HepG2 (cell line): ENCODE measurements at regions not wholly inside any gene's neighbourhood (a gene's known extent, or its start where the extent isn't known, plus 50 kb on each side); places are given as distances from the start of the nearest gene placed in this dataset.

Experiments used
- E2F5 ChIP-seq: sonication (generic); formaldehyde crosslinking; conservative IDR thresholded peaks from 2 replicates; pipeline ENCODE4 v1.4.0; 2020; ENCODE audit warnings: missing genetic modification reagents
- EP300 ChIP-seq, 3 experiments: sonication (generic) in 1 of 3; formaldehyde crosslinking in 1 of 3; IDR thresholded peaks; 2 replicates each; pipeline versions ENCODE4 v1.5.1 to v1.6.1; 2011 to 2020; ENCODE audit warnings: low read depth in 2 of 3, low read length in 2 of 3, borderline replicate concordance in 1 of 3, improper control_type of control experiment in 1 of 3, mild to moderate bottlenecking in 1 of 3, missing genetic modification reagents in 1 of 3, moderate library complexity in 1 of 3
- ETV6 ChIP-seq: sonication (generic); formaldehyde crosslinking; conservative IDR thresholded peaks from 2 replicates; pipeline ENCODE4 v1.4.0; 2020; ENCODE audit warnings: missing genetic modification reagents
- HNRNPL ChIP-seq: fragments of 200-400 bp; formaldehyde crosslinking; IDR thresholded peaks from 2 replicates; pipeline ENCODE4 v1.6.1; 2017; ENCODE audit warnings: mild to moderate bottlenecking, low read depth, low read length
- KLF16 ChIP-seq, 2 experiments: sonication (generic) in 1 of 2; formaldehyde crosslinking in 1 of 2; IDR thresholded peaks; 2 replicates each; pipeline versions ENCODE4 v1.6.1 to v1.8.0; 2016 to 2023; ENCODE audit warnings: missing genetic modification reagents in 2 of 2, missing compliant biosample characterization in 1 of 2
- NFRKB ChIP-seq: fragments of 450-650 bp; IDR thresholded peaks from 2 replicates; pipeline ENCODE4 v1.6.1; 2017
- RCOR2 ChIP-seq: IDR thresholded peaks from 2 replicates; pipeline ENCODE4 v1.6.1; 2016; ENCODE audit warnings: missing biosample characterization, missing genetic modification reagents
- SALL1 ChIP-seq: sonication (generic); formaldehyde crosslinking; IDR thresholded peaks from 2 replicates; pipeline ENCODE4 v1.8.0; 2022; ENCODE audit warnings: mild to moderate bottlenecking, missing genetic modification reagents
- SAP130 ChIP-seq: IDR thresholded peaks from 2 replicates; pipeline ENCODE4 v1.6.1; 2016; ENCODE audit warnings: low read depth
- SP1 ChIP-seq, 2 experiments: fragments of 450-650 bp in 1 of 2; sonication (generic) in 1 of 2; formaldehyde crosslinking in 1 of 2; IDR thresholded peaks; 2 replicates each; pipeline versions ENCODE4 v1.4.0 to v1.6.1; 2016 to 2020; ENCODE audit warnings: missing genetic modification reagents in 1 of 2
- XRCC5 ChIP-seq: fragments of 200-400 bp; formaldehyde crosslinking; optimal IDR thresholded peaks from 2 replicates; pipeline ENCODE3; 2017; ENCODE audit warnings: mild to moderate bottlenecking, low read length
- YY1 ChIP-seq: IDR thresholded peaks from 2 replicates; pipeline ENCODE4 v1.6.1; 2011; ENCODE audit warnings: low read length, low read depth, moderate library complexity, mild to moderate bottlenecking; ENCODE audit not compliant: insufficient read depth, insufficient replicate concordance
- ZNF564 ChIP-seq: sonication (generic); formaldehyde crosslinking; IDR thresholded peaks from 2 replicates; pipeline ENCODE4 v1.8.1; 2023; ENCODE audit warnings: mild to moderate bottlenecking, missing genetic modification reagents
- ZSCAN5A ChIP-seq: sonication (generic); formaldehyde crosslinking; IDR thresholded peaks from 2 replicates; pipeline ENCODE4 v1.8.0; 2022; ENCODE audit warnings: mild to moderate bottlenecking, missing genetic modification reagents, borderline replicate concordance

DNA sequence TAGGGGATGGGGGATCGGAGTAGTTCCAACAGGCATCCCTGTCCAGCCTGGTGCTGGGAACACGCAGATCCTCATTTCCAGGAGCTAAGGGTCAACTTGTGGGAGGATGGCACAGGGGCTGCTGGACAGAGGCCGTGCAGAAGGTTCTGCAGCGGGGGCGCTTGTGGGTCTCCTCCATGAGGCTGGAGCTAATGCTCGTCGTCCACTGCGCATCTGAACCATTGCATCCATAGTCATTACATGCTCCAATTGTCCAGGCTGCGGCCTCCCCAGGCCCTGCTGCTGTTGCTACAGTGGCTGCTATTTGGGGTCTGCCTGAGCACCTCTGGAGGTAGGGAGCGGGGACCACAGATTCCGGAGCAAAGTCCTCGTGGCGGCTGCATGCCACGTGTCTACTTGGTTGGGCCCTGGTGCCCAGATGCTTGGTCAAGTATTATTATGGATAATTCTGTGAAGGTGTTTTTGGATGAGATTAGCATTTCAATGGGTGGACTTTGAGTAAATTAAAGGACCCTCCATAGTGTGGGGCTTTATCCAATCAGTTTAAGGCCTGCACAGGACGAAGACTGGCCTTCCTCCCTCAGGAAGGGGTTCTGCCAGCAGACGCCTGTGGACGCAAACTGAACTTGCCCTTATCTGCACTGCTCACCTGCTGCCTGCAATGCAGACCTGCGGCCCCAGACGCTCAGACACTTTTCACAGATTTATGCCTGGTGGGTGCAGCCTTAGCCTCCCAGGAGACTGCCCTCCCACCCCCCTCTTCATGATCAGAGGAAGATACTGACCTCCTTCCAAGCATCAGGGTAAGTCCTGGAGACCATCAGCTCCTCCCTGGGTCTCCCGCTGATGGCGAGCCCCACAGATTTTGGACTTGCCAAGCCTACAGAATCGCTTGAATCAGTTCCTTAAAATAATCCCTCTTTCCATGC, 127.5 kb upstream of the IRX4 start:
- TF ChIP-seq SALL1 (CRISPR knock-in tag) (no peak), YY1 (no peak), EP300 (IDR thresholded peaks at IDR 0.05; ENCODE audit: low read depth in 2 of 2, low read length in 2 of 2) (no peak), EP300 (CRISPR knock-in tag; IDR thresholded peaks at IDR 0.05; ENCODE audit: borderline replicate concordance) (no peak), HNRNPL (no peak), E2F5 (CRISPR knock-in tag) (no peak), ZNF564 (CRISPR knock-in tag) (no peak), ZSCAN5A (CRISPR knock-in tag) (no peak), XRCC5 (no peak), ETV6 (no peak), SP1 (IDR thresholded peaks at IDR 0.05) (no peak), SP1 (CRISPR knock-in tag; IDR thresholded peaks at IDR 0.05) (no peak), KLF16 (CRISPR knock-in tag; IDR thresholded peaks at IDR 0.05) (no peak), RCOR2 (CRISPR knock-in tag) (no peak), NFRKB (no peak), SAP130 (CRISPR knock-in tag) (no peak)
